Activated naive CD4-positive, alpha-beta T cell treated with anti-CD3 and anti-CD28 coated beads for 36 hours (primary cell): ENCODE measurements at regions not wholly inside any gene's neighbourhood (a gene's known extent, or its start where the extent isn't known, plus 50 kb on each side); places are given as distances from the start of the nearest gene placed in this dataset.

Experiments used
- CTCF ChIA-PET: fragments of 350-600 bp; sonication (Branson Sonifier 250); formaldehyde crosslinking; loops from one replicate; lab custom pipeline; 2021; ENCODE audit warnings: antibody characterized with exemption; lab: Charles Lee
- DNase-seq: peaks from one replicate; pipeline ENCODE4 v3.0.0-alpha.2; 2020
- H3K27ac Mint-ChIP-seq: one replicate; pipeline ENCODE4 v1.8.0; 2021; ENCODE audit warnings: mild to moderate bottlenecking, mixed read lengths
- H3K27me3 Mint-ChIP-seq: one replicate; pipeline ENCODE4 v1.8.0; 2021; ENCODE audit warnings: low read depth, mixed read lengths
- H3K36me3 Mint-ChIP-seq: one replicate; pipeline ENCODE4 v1.8.0; 2021; ENCODE audit warnings: low read depth, mixed read lengths
- H3K4me1 Mint-ChIP-seq: one replicate; pipeline ENCODE4 v1.8.0; 2021; ENCODE audit warnings: low read depth, mixed read lengths
- H3K4me3 Mint-ChIP-seq: one replicate; pipeline ENCODE4 v1.8.0; 2021; ENCODE audit warnings: mild to moderate bottlenecking, moderate library complexity, mixed read lengths
- H3K9me3 Mint-ChIP-seq: one replicate; pipeline ENCODE4 v1.8.0; 2021; ENCODE audit warnings: mixed read lengths
- intact Hi-C: fragments of 100-400 bp; cut with micrococcal nuclease; formaldehyde crosslinking; loops from one replicate; pipeline ENCODE4 v1.15.1; 2023

- H3K4me3 Mint-ChIP-seq: no peak overlapping the region
- CTCF ChIA-PET: no interaction called here
- H3K27ac Mint-ChIP-seq: no peak overlapping the region
- H3K9me3 Mint-ChIP-seq: no peaks in the 10 kb centered on the region
- no peaks in the 10 kb centered on the region for H3K36me3 Mint-ChIP-seq
- DNase-seq: no peak
- H3K4me1 Mint-ChIP-seq: no peaks in the 10 kb centered on the region
- intact Hi-C loops: no loop called here
- H3K27me3 Mint-ChIP-seq: peaks cover 3% of the 10 kb centered on the region
Measured at GRCh38 chr15:87357637-87358313, 898.8 kb downstream of the NTRK3 start.

GRCh38 chr15:87355946-87356345 lies 900.6 kb downstream of the NTRK3 start:
- Mint-ChIP-seq H3K27me3 (peaks cover 5% of the 10 kb centered on the region), H3K27ac (no peak overlapping the region), H3K36me3 (no peaks in the 10 kb centered on the region), H3K9me3 (no peaks in the 10 kb centered on the region), H3K4me3 (no peak overlapping the region), H3K4me1 (no peaks in the 10 kb centered on the region)
- intact Hi-C loops: no loop called here
- no peak for DNase-seq
- CTCF ChIA-PET: no interaction called here

- Mint-ChIP-seq H3K9me3 (no peaks in the 10 kb centered on the region), H3K4me3 (no peak overlapping the region), H3K4me1 (no peaks in the 10 kb centered on the region), H3K27ac (no peak overlapping the region), H3K27me3 (peaks cover 7% of the 10 kb centered on the region), H3K36me3 (no peaks in the 10 kb centered on the region)
- no peak for DNase-seq
- intact Hi-C loops: no loop called here
- CTCF ChIA-PET: interaction anchor here (0.6 kb wide), 1 partner anchor 62 kb away, joined by 3 read pairs; no protein-coding TSS in a partner anchor
Measured at GRCh38 chr15:87354661-87355410, 901.7 kb downstream of the NTRK3 start.

GRCh38 chr15:87349181-87349580 lies 907.4 kb downstream of the NTRK3 start:
- CTCF ChIA-PET: no interaction called here
- no peak overlapping the region for H3K27ac Mint-ChIP-seq
- H3K4me3 Mint-ChIP-seq: no peak overlapping the region
- DNase-seq: no peak
- H3K27me3 Mint-ChIP-seq: peaks cover 18% of the 10 kb centered on the region
- no peaks in the 10 kb centered on the region for H3K9me3 Mint-ChIP-seq
- H3K36me3 Mint-ChIP-seq: no peaks in the 10 kb centered on the region
- no peaks in the 10 kb centered on the region for H3K4me1 Mint-ChIP-seq
- intact Hi-C loops: no loop called here

GRCh38 chr15:87348746-87349145 lies 907.8 kb downstream of the NTRK3 start:
- Mint-ChIP-seq H3K27me3 (peaks cover 20% of the 10 kb centered on the region), H3K9me3 (no peaks in the 10 kb centered on the region), H3K4me3 (no peak overlapping the region), H3K36me3 (no peaks in the 10 kb centered on the region), H3K4me1 (no peaks in the 10 kb centered on the region), H3K27ac (no peak overlapping the region)
- intact Hi-C loops: no loop called here
- DNase-seq: no peak
- CTCF ChIA-PET: no interaction called here

- Mint-ChIP-seq H3K9me3 (no peaks in the 10 kb centered on the region), H3K36me3 (no peaks in the 10 kb centered on the region), H3K4me1 (no peaks in the 10 kb centered on the region), H3K27ac (no peak overlapping the region), H3K4me3 (no peak overlapping the region), H3K27me3 (peaks cover 20% of the 10 kb centered on the region)
- intact Hi-C loops: no loop called here
- CTCF ChIA-PET: no interaction called here
- no peak for DNase-seq
Measured at GRCh38 chr15:87347806-87348515, 908.6 kb downstream of the NTRK3 start.

GRCh38 chr15:87345961-87346360 lies 910.6 kb downstream of the NTRK3 start:
- DNase-seq: no peak
- CTCF ChIA-PET: no interaction called here
- Mint-ChIP-seq H3K36me3 (no peaks in the 10 kb centered on the region), H3K27me3 (peaks cover 20% of the 10 kb centered on the region), H3K27ac (no peak overlapping the region), H3K9me3 (no peaks in the 10 kb centered on the region), H3K4me1 (no peaks in the 10 kb centered on the region), H3K4me3 (no peak overlapping the region)
- intact Hi-C loops: no loop called here

- Mint-ChIP-seq H3K36me3 (no peaks in the 10 kb centered on the region), H3K27me3 (peaks cover 18% of the 10 kb centered on the region), H3K4me1 (no peaks in the 10 kb centered on the region), H3K4me3 (no peak overlapping the region), H3K9me3 (no peaks in the 10 kb centered on the region), H3K27ac (no peak overlapping the region)
- intact Hi-C loops: no loop called here
- CTCF ChIA-PET: no interaction called here
- no peak for DNase-seq
Measured at GRCh38 chr15:87343966-87344365, 912.6 kb downstream of the NTRK3 start.

GRCh38 chr15:87340370-87340769 lies 916.2 kb downstream of the NTRK3 start:
- no peak overlapping the region for H3K27ac Mint-ChIP-seq
- peaks cover 8% of the 10 kb centered on the region for H3K27me3 Mint-ChIP-seq
- no peak overlapping the region for H3K4me3 Mint-ChIP-seq
- DNase-seq: no peak
- CTCF ChIA-PET: no interaction called here
- no peaks in the 10 kb centered on the region for H3K36me3 Mint-ChIP-seq
- intact Hi-C loops: no loop called here
- peaks cover 1% of the 10 kb centered on the region for H3K9me3 Mint-ChIP-seq
- no peaks in the 10 kb centered on the region for H3K4me1 Mint-ChIP-seq

- CTCF ChIA-PET: no interaction called here
Measured at GRCh38 chr15:87326269-87326668, 930.3 kb downstream of the NTRK3 start.

GRCh38 chr15:87322870-87323269 lies 933.7 kb downstream of the NTRK3 start:
- DNase-seq: no peak
- Mint-ChIP-seq H3K4me3 (no peak overlapping the region), H3K9me3 (no peaks in the 10 kb centered on the region), H3K4me1 (no peaks in the 10 kb centered on the region), H3K27ac (no peak overlapping the region), H3K27me3 (peaks cover 8% of the 10 kb centered on the region), H3K36me3 (no peaks in the 10 kb centered on the region)
- CTCF ChIA-PET: no interaction called here
- intact Hi-C loops: no loop called here

More at GRCh38 chr15:87326269-87326668, 930.3 kb downstream of the NTRK3 start:
- Mint-ChIP-seq H3K9me3 (no peaks in the 10 kb centered on the region), H3K27me3 (peaks cover 3% of the 10 kb centered on the region), H3K27ac (no peak overlapping the region), H3K4me1 (no peaks in the 10 kb centered on the region), H3K36me3 (no peaks in the 10 kb centered on the region), H3K4me3 (no peak overlapping the region)
- DNase-seq: no peak
- intact Hi-C loops: no loop called here

GRCh38 chr15:87322265-87322664 lies 934.3 kb downstream of the NTRK3 start:
- DNase-seq: no peak
- Mint-ChIP-seq H3K4me1 (no peaks in the 10 kb centered on the region), H3K9me3 (no peaks in the 10 kb centered on the region), H3K4me3 (no peak overlapping the region), H3K36me3 (no peaks in the 10 kb centered on the region), H3K27me3 (peaks cover 8% of the 10 kb centered on the region), H3K27ac (no peak overlapping the region)
- intact Hi-C loops: no loop called here
- CTCF ChIA-PET: no interaction called here
